Neural progenitor cell (in vitro differentiated cells): ENCODE measurements at regions not wholly inside any gene's neighbourhood (a gene's known extent, or its start where the extent isn't known, plus 50 kb on each side); places are given as distances from the start of the nearest gene placed in this dataset.

Experiments
- DNase-seq: peaks from one replicate; pipeline ENCODE4 v3.0.0-alpha.2; 2016; ENCODE audit warnings: low spot score
- H2AFZ ChIP-seq: fragments of 200-600 bp; sonication (generic); replicated peaks from 2 replicates; pipeline ENCODE4 v1.6.1; 2016; ENCODE audit warnings: antibody characterized with exemption
- H3F3A ChIP-seq: fragments of 200-600 bp; sonication (generic); 2 replicates; pipeline ENCODE4 v1.6.1; 2016; ENCODE audit warnings: antibody characterized with exemption, low read depth
- H3K27ac ChIP-seq: fragments of 200-600 bp; sonication (generic); 2 replicates; pipeline ENCODE4 v1.5.1; 2016; ENCODE audit warnings: mild to moderate bottlenecking
- H3K27me3 ChIP-seq: fragments of 200-600 bp; sonication (generic); 2 replicates; pipeline ENCODE4 v1.6.1; 2016; ENCODE audit warnings: mild to moderate bottlenecking, moderate library complexity
- H3K36me3 ChIP-seq: fragments of 200-600 bp; sonication (generic); 2 replicates; pipeline ENCODE4 v1.5.1; 2016
- H3K4me1 ChIP-seq: fragments of 200-600 bp; sonication (generic); 2 replicates; pipeline ENCODE4 v1.6.1; 2016; ENCODE audit warnings: mixed run types
- H3K4me2 ChIP-seq: fragments of 200-600 bp; sonication (generic); 2 replicates; pipeline ENCODE4 v1.6.1; 2016
- H3K4me3 ChIP-seq: fragments of 200-600 bp; sonication (generic); 2 replicates; pipeline ENCODE4 v1.5.1; 2016
- H3K79me2 ChIP-seq: fragments of 200-600 bp; sonication (generic); 2 replicates; pipeline ENCODE4 v1.6.1; 2016; ENCODE audit warnings: low read depth
- H3K9ac ChIP-seq: fragments of 200-600 bp; sonication (generic); 2 replicates; pipeline ENCODE4 v1.6.1; 2016
- H3K9me3 ChIP-seq: fragments of 200-600 bp; sonication (generic); 2 replicates; pipeline ENCODE4 v1.5.1; 2016; ENCODE audit warnings: low read depth
- H4K20me1 ChIP-seq: fragments of 200-600 bp; sonication (generic); 2 replicates; pipeline ENCODE4 v1.6.1; 2016; ENCODE audit warnings: low read depth
- H3K27ac Mint-ChIP-seq: 3 replicates; pipeline ENCODE4 v1.8.0; 2021; ENCODE audit warnings: mixed read lengths
- H3K27me3 Mint-ChIP-seq: 2 replicates; pipeline ENCODE4 v1.8.0; 2022; ENCODE audit warnings: low read depth, mild to moderate bottlenecking, inconsistent platforms, moderate library complexity, mixed read lengths; ENCODE audit not compliant: insufficient read depth
- H3K36me3 Mint-ChIP-seq: 3 replicates; pipeline ENCODE4 v1.8.0; 2021; ENCODE audit warnings: mixed read lengths
- H3K4me1 Mint-ChIP-seq: 3 replicates; pipeline ENCODE4 v1.8.0; 2021; ENCODE audit warnings: mixed read lengths
- H3K4me3 Mint-ChIP-seq: 3 replicates; pipeline ENCODE4 v1.8.0; 2021; ENCODE audit warnings: mild to moderate bottlenecking, moderate library complexity, mixed read lengths
- H3K9me3 Mint-ChIP-seq: 3 replicates; pipeline ENCODE4 v1.8.0; 2020; ENCODE audit warnings: mixed read lengths
- CTCF ChIP-seq: fragments of 200-600 bp; sonication (generic); IDR thresholded peaks from 2 replicates; pipeline ENCODE4 v1.5.1; 2017; ENCODE audit warnings: antibody characterized with exemption, mild to moderate bottlenecking
- EZH2 ChIP-seq: fragments of 200-600 bp; sonication (generic); IDR thresholded peaks from 2 replicates; pipeline ENCODE4 v1.6.1; 2017; ENCODE audit warnings: antibody characterized with exemption, mild to moderate bottlenecking, moderate library complexity
- EZH2phosphoT487 ChIP-seq: fragments of 200-600 bp; sonication (generic); IDR thresholded peaks from 2 replicates; pipeline ENCODE4 v1.6.1; 2017; ENCODE audit warnings: antibody characterized with exemption

DNA sequence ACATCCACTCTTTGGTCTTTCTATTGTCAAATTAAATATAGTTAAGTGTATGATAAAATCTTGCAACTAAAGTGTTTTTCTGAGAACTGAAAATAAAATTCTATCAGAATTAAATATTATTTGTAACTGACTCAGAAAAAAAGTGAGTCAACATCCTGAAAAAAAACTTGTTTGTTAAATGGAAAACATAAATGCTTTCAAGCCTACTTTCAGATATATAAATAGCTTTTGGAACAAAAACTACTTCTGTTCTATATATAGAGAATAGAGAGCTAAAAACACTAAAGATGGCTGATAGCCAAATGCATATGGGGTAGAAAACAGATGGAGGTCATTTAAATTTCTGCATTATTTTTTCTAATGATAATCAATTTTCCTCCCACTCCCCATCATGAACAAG, 61.8 kb downstream of the PIK3C2A start:
- Histone ChIP-seq H3K36me3 (peaks cover 16% of the 10 kb centered on the region), H3K27me3 (no peaks in the 10 kb centered on the region), H2AFZ (no peak overlapping the region), H3K4me3 (no peak overlapping the region), H3K79me2 (no peaks in the 10 kb centered on the region), H3K4me2 (no peak overlapping the region), H3K9ac (no peak overlapping the region), H3F3A (peaks cover 5% of the 10 kb centered on the region), H3K4me1 (peaks cover 12% of the 10 kb centered on the region), H3K27ac (no peak overlapping the region), H4K20me1 (no peaks in the 10 kb centered on the region), H3K9me3 (no peaks in the 10 kb centered on the region)
- no peak overlapping the region for H3K4me3 Mint-ChIP-seq
- H3K4me1 Mint-ChIP-seq: no peaks in the 10 kb centered on the region
- H3K27me3 Mint-ChIP-seq: no peaks in the 10 kb centered on the region
- H3K9me3 Mint-ChIP-seq: no peaks in the 10 kb centered on the region
- no peak overlapping the region for H3K27ac Mint-ChIP-seq
- DNase-seq: no peak
- TF ChIP-seq EZH2: no peak
- TF ChIP-seq CTCF: no peak
- no peak for TF ChIP-seq EZH2phosphoT487
- H3K36me3 Mint-ChIP-seq: peaks cover 18% of the 10 kb centered on the region

DNA sequence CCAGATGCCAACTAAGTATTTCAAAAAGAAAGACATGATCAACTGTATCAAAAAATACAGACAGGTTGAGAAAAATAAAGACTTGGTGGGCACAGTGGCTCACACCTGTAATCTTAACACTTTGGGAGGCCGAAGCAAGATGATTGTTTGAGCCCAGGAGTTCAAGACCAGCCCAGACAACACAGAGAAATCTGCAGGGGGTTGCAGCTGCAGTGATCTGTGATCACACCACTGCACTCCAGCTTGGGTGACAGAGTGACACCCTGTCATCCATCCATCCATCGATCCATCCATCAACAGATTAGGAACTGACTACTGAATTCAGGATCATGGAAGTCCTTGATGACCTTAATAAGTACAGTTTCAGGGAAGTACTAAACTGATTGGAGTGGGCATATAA, 65.0 kb upstream of the RPS13 start:
- H3K4me2 ChIP-seq: no peak overlapping the region
- no peaks in the 10 kb centered on the region for H4K20me1 ChIP-seq
- no peak for DNase-seq
- no peak overlapping the region for H3K4me3 Mint-ChIP-seq
- H3K4me1 Mint-ChIP-seq: no peaks in the 10 kb centered on the region
- no peaks in the 10 kb centered on the region for H3K27me3 ChIP-seq
- H3F3A ChIP-seq: no peaks in the 10 kb centered on the region
- H3K79me2 ChIP-seq: peaks cover 2% of the 10 kb centered on the region
- H3K27ac ChIP-seq: no peak overlapping the region
- H3K4me3 ChIP-seq: no peak overlapping the region
- H3K9me3 Mint-ChIP-seq: no peaks in the 10 kb centered on the region
- H3K9ac ChIP-seq: no peak overlapping the region
- H3K27me3 Mint-ChIP-seq: no peaks in the 10 kb centered on the region
- H3K36me3 Mint-ChIP-seq: peaks cover 27% of the 10 kb centered on the region
- no peak overlapping the region for H2AFZ ChIP-seq
- no peak for TF ChIP-seq EZH2phosphoT487
- TF ChIP-seq CTCF: no peak
- TF ChIP-seq EZH2: no peak
- H3K4me1 ChIP-seq: peaks cover 9% of the 10 kb centered on the region
- H3K9me3 ChIP-seq: no peaks in the 10 kb centered on the region
- H3K36me3 ChIP-seq: peaks cover 11% of the 10 kb centered on the region
- H3K27ac Mint-ChIP-seq: no peak overlapping the region

- no peaks in the 10 kb centered on the region for H4K20me1 ChIP-seq
- no peak overlapping the region for H3K27ac ChIP-seq
- H3K9ac ChIP-seq: no peak overlapping the region
- H3K27me3 ChIP-seq: no peaks in the 10 kb centered on the region
- H2AFZ ChIP-seq: no peak overlapping the region
- Mint-ChIP-seq H3K36me3 (peaks cover 24% of the 10 kb centered on the region), H3K4me1 (no peaks in the 10 kb centered on the region), H3K27ac (no peak overlapping the region), H3K27me3 (no peaks in the 10 kb centered on the region), H3K9me3 (no peaks in the 10 kb centered on the region), H3K4me3 (no peak overlapping the region)
- no peak overlapping the region for H3K4me3 ChIP-seq
- DNase-seq: no peak
- no peak for TF ChIP-seq EZH2
- no peak for TF ChIP-seq EZH2phosphoT487
- TF ChIP-seq CTCF: no peak
- H3K9me3 ChIP-seq: no peaks in the 10 kb centered on the region
- H3K4me2 ChIP-seq: no peak overlapping the region
- peaks cover 11% of the 10 kb centered on the region for H3K36me3 ChIP-seq
- peaks cover 9% of the 10 kb centered on the region for H3K4me1 ChIP-seq
- peaks cover 2% of the 10 kb centered on the region for H3K79me2 ChIP-seq
- H3F3A ChIP-seq: no peaks in the 10 kb centered on the region
Observed at GRCh38 chr11:17141156-17141555, 63.7 kb upstream of the RPS13 start.

GRCh38 chr11:17138562-17138961, 61.1 kb upstream of the RPS13 start:
- no peaks in the 10 kb centered on the region for H3K9me3 ChIP-seq
- DNase-seq: no peak
- no peak overlapping the region for H3K9ac ChIP-seq
- H4K20me1 ChIP-seq: no peaks in the 10 kb centered on the region
- Mint-ChIP-seq H3K9me3 (no peaks in the 10 kb centered on the region), H3K27ac (no peak overlapping the region), H3K4me1 (no peaks in the 10 kb centered on the region), H3K27me3 (no peaks in the 10 kb centered on the region), H3K4me3 (no peak overlapping the region), H3K36me3 (peaks cover 26% of the 10 kb centered on the region)
- H2AFZ ChIP-seq: no peak overlapping the region
- peaks cover 8% of the 10 kb centered on the region for H3K36me3 ChIP-seq
- no peak for TF ChIP-seq EZH2
- TF ChIP-seq EZH2phosphoT487: no peak
- no peak for TF ChIP-seq CTCF
- H3K4me2 ChIP-seq: no peak overlapping the region
- peaks cover 2% of the 10 kb centered on the region for H3K79me2 ChIP-seq
- no peaks in the 10 kb centered on the region for H3F3A ChIP-seq
- H3K27me3 ChIP-seq: no peaks in the 10 kb centered on the region
- H3K27ac ChIP-seq: no peak overlapping the region
- no peak overlapping the region for H3K4me3 ChIP-seq
- peaks cover 9% of the 10 kb centered on the region for H3K4me1 ChIP-seq
